Eye (tissue), 1 donor: ENCODE measurements at regions not wholly inside any gene's neighbourhood (a gene's known extent, or its start where the extent isn't known, plus 50 kb on each side); places are given as distances from the start of the nearest gene placed in this dataset.

Source experiments
- DNase-seq: peaks from one replicate; pipeline ENCODE4 v3.0.0-alpha.2; 2015

DNA sequence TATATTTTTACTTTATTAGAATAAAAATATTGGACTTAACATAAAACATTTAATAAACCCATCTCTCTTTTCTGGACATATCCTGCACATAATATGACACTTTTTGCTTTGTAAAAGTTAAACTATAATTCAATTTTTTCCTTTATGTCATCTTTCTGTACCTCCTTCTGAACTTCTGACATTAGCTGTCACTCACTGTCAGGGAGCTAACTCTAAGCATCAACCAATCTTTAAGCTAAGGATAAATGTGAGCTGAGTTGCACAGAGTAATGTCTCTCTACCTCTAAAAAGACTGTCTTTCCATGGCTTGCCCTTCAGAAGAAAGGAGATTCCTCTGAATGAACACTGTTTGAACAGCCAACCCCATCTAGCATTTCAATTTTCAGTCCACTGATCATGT, 948.6 kb upstream of the CHAC2 start:
- DNase-seq, result no peak

DNA sequence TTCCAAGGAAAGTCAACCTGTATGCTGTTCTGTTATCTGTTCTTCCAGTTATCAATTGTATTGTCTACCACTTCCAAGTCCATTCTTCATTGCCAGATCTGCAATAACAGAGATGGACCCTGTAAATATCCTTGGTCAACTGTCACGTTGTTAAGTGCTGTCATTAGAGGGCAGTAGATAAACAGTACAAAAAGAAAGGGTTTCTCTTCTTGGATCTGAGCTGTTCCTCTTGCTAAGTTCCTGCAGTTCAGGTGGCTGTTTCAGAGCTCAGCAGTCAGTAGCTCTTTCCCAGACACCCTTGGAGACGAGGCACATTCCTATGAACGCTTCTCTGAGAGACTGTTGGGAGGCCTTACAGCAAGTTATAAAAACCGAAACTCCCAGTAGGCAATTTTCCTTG, 957.1 kb upstream of the CHAC2 start:
- peak; percentile 14 for DNase-seq

DNA sequence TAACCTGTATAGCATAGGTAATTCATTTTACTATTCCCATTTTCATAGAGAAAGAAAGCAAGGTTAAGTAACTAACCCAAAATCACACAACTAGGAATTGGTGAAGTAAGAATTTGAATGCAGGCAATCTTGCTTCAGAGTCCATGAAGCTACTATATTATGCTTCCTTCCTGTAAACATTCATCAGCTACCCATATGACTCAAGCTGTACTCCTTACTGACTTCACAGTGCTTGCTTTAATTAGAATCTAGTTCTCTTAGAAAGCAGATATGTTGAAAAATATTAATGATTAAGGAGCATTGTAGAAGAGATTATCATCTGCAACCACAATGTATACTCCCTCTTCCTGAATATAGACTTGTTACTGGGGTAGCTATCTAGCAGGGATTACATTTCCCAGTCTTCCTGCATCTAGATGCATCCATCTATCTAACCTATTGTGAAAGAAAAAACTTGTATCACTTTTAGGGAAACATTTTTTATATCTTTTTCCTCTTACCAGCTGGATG, 961.6 kb upstream of the CHAC2 start:
- DNase-seq, result no peak

DNA sequence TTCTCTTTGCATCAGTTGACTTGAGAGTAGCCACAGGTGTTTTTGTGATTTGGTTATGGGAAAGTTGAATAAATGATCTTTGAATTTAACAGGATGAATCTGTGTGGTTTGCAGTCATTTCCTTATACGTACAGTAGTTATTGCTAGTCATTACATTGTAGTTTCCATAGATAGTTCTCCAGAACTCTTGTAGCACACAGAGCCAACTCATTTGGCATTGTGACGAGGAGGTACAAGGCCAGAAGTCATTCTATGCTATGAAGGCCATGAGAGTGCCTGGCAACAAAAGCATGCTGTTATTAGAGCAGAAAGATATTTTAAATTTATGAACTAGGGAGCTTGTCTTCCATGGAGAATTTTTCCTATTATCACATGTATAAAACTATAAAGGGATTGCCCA, 973.0 kb upstream of the CHAC2 start:
- DNase-seq, result no peak

DNA sequence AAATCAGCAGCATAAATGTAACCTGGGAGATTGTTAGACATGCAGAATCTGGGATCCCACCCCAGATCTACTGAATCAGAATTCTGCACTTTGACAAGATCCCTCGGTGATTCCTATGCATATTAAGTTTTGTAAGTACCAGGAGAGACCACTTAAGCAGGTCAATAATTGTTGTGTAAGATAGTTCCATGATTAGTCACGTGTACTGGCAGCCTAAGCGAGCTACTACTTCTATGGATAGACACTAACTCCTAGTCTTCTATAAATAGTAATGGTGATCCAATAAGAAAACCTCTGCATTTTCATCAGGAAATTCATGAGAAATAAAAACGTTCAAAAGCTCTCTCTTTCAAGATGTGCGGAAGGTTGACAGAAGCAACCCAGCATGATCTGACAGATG, 988.2 kb upstream of the CHAC2 start:
- no peak for DNase-seq

DNA sequence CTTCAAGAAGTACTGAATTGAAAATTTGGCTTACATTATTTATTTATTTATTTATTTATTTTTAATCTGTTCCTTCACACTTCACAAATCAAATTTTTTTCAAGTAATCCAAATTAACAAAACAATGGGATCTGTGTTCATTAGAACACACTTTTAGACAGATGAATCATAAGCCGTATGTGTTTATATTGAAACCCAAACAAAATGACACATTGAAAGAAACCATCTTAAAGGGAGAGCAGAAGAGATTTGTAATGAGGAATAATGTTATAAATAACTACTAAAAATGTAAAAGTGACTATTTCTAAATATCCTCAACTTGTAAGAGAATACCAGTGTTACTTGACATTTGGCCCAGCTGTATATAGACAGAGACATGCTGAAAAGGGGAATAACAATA, 991.0 kb upstream of the CHAC2 start:
- no peak for DNase-seq

DNA sequence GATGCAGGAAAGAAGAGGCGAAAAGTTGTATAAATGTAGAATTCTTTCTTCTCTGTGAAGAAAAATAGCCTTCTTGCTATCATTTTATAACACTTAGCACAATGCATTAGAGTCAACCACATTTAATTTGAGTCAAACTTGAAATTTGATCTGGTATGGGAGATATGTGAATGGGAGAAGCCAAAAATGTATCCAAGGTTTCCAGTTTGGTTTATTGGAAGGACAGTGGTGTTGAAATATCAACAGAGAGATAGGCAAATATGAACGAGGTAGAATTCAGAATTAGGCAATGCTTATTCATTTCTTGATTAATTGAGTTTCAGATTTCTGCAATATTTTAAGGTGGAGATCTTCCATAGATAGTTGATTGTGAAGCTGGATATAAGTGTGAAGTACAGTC, 991.9 kb upstream of the CHAC2 start:
- DNase-seq, result no peak

DNA sequence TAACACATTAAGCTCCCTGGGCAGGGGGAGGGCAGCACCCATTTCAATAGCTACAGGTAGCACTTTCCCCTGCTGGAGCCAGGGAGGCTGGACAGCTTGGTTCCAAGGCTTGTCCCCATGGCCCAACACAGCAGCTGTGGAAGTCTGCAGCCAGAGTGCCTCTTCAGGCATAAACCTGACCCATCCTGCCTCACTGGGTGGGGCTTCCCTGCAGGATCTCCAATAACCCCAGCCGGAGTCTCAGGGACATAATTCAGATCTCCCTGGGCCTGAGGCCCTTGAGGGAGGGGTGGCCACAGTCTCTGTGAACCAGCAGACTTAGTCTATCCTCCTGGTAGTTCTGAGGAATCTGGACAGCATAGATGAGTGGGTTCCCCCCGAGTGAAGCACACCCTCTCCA, 1001.9 kb upstream of the CHAC2 start:
- DNase-seq, result no peak

DNA sequence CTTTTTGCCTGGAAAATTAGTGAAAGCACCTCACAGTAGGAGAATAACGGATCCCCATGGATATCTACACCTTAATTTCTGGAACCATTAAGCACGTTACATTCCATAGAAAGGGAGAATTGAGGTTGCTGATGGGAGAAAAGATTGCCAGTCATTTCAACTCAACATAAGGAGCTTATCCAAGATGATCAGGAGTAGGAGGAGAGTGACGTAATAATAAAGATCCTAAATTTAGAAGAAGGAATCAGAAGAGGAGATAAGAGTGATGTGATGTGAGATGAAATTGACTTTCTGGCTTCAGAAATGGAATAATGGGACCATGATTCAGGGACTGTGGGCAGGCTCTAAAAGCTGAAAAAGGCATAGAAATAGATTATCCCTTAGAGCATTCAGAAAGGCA, 1017.8 kb upstream of the CHAC2 start:
- DNase-seq, result no peak

DNA sequence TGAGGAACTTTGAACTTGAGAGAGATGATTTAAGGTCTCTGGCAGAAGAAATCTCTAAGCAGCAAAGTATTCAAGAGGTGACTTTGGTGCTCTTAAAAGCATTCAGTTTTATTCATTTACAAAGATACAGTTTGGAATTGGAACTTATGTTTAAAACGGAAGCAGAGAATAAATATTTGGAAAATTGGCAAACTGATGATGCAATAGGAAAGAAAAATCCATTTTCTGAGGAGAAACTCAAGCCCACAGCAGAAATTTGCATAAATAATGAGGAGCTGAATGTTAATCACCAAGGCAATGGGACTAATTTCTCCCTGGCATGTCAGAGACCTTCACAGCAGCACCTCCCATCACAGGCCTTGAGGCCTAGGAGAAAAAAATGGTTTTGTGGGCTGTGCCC, 1022.5 kb upstream of the CHAC2 start:
- DNase-seq, result no peak

DNA sequence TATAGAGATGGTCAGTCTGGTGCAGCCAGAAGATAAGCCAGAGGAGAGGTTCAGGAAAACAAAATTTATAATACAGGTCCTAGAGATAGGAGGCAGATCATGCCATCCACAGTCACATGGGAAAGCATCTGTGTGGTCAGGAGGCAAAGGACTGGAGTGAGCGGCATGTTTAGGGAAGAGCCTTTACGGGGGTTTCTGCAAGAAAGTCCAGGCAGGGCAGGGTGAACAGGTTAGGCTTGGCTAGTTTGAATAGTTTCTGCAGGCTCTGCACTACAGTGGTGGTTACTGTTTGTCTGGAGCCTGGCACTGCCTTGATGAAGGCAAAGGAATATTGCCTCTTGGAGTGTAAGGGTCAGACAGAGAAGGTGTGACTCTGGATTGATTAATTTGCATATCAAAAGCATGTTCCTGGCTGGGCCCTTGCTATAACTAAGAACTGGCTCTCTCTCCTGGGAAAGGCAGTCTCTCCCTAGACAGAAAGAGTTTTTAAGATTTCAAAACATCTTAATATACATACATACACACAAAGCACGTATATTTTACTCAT, 1034.7 kb upstream of the CHAC2 start:
- DNase-seq, result no peak

DNA sequence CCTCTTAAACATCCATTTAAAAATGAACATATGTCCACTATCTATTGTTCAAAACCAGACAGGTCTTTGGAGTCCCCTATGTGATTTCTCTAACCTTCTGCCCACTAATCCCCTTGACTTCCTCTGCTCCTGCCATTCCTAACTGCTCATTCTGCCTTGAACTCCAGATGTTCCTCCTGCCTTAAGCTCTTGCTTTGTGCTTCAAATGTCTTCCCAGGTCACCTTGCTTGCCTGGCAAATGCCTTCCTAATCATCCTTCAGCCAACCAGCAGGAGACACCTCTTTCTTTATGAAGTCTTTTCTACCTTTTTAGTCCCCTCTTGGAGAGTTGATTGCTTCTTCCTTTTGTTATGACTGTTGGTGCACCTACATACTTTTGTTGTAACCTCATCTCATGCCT, 1043.0 kb upstream of the CHAC2 start:
- no peak for DNase-seq

DNA sequence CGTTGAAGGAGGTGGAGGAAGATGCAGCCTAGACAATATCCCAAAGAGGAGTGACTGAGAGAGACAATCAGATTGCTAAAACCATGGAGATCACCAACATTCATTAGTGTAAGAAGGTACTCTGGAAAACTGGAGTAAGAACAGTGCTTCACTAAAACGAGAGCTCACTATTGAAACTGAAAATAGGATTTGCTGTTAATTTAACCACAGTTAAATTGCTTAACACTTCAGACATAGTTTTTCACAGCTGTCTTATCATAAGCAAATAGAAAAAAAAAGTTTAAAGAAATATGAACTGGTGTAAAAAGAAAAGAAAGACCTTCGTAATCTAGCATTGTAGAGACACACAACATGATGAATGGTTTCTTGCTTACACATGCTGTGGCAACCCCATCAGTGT, 1049.8 kb upstream of the CHAC2 start:
- DNase-seq, result no peak

DNA sequence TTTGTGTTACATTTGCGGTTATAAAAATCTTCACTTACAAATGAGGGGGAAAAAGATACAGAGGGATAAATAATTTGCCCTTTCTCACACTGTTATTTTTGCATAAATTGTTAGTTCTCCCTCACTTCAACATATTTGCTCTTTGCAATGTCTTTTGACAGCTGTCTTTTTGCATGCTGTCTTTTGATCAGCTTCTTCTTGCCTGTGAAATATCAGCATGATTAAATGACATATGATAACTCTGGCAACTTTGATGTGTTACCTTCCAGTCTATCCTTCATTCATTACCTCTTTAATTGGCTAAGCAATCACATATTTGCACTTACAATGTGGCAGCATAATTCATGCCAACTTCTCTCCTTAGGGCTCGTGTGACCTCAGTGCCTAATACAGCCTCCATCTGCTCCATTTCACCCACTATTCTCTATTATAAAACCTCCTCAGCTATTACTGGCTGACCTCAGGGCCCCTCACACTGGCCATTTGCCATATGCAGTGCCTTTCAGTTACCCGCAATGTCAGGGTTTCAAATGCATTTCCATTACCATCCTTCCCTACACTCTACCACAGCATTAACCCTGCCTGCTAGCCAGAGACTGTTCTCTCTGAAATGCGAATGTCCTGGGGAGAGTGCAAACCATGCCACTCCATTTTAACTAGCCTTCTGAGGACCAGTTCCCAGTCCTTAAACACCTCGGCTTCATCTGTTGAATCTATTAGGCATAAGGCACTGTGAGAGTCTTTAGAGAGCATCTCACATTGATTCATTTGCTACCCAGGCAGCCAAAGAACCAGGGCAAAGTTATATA, 1056.6 kb upstream of the CHAC2 start:
- no peak for DNase-seq

DNA sequence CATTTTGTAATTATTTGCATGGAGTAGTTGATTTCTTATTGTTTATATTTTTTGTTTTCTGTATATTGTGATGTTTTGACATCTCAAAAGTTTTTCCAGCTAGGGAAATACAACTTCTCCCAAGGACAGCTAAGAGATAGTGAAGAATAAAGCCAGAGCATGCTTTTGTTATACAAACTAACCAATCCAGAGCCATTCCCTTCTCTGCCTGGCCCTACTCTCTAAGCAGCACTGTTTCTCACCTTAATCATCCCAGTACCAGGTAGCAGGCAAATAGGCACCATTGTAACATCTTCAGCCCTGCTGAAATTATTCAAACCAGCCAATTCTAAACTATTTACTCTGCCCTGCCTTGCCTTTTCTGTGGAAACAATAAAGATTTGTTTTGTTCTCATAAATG, 1063.4 kb upstream of the CHAC2 start:
- no peak for DNase-seq

DNA sequence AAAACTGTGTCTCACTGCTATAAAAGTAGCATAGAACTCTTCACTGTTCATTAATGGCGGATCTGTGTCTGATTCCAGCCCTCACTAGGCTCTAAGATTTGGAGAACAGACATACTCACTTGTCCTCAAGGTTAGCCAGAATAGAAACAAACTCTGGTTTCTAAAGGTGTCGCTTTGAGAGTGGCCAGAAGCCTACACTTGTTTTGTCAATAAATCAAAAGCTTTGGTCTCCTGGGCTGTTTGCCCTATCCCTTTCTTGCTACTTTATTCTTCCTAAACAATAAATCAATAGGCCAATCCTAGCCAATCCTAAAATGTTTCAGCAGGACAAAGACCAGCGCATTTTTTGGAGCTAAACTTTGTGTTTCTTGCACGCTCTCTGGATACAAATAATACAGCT, 1064.6 kb upstream of the CHAC2 start:
- DNase-seq, result no peak

DNA sequence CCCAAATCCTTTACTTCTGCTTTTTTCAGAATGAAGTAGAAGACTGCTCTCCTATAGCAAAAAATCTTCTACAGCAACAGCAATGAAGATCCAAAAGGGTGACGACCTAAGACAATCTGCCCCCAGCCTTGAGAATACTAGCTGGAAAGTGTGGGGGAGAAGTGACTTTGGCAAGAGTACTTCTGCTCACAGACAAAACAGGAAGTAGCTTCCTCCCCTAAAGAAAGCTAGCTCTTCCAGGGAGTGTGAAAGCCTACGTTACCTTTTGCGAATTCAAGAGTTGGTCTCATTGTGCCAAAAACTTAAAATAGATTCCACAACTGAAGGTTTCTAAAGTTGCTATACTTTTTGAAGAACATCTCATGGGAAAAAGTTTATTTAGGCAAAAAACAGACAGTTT, 1069.2 kb upstream of the CHAC2 start:
- no peak for DNase-seq

DNA sequence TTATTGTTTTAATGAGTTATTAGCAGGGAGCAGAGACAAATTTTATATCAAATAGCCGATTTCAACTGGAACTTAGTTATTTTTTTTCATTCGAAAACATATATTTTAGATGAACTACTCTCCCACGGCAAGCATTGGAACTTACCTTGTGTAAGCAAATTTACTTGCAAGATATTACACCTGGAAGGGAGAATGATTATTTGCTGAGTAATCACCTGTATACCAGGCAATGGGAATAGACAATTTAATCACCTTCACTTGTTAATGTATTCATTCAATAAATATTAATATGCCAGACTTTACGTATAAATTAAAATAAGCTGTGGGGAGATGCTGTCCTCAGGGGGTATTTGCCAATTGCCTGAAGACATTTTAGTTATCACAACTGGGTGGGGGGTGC, 1069.9 kb upstream of the CHAC2 start:
- no peak for DNase-seq

DNA sequence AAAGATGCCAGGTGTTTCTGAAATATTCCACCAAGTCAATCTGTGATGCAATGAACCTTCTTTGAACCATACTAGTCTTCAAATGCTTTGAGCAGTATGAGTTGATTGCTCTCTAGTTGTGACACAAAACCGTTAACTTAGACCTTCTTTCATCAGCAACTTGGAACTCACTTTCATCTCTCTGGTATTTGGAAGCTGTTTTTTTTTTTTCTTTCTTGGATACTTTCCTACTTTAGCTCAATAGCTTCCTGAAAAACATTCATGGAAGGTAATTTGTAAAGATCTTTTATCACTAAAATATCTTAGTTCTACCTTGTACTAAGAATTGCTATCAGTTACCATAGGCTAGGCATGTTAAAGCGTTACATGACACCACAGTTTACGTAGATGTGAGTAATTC, 1071.9 kb upstream of the CHAC2 start:
- DNase-seq, result no peak

DNA sequence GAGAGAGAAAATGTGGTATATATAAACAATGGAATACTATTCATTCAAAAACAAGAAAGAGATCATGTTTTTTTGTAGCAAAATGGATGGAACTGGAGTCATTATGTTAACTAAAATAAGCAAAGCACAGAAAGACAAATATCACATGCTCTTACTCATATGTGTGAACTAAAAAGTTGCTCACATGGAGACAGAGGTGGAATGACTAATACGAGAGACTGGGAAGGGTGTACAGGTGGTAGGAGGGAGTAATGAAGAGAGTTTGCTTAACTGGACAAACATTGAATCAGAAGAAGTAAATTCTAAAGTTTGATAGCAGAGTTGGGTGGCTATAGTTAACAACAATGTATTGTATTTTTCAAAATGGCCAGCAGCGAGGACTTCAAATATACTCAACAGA, 1080.7 kb upstream of the CHAC2 start:
- no peak for DNase-seq

DNA sequence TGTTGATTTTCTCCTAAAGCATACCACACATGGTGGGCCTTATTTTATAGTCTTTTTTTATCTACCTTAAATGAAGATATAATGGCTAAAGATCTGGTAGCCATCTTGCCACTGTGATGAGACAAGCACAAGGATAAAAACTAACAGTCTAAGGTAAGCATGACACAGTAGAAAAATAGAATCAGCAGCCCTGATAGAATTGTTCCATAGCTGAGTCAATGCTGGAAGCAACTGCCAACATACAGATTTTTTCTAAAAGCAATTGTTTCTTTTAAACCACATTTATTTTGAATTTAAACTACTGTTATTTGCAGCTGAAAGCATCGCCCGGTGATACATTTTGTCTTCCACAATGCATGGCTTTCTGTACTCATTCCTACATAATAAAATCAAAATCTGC, 1091.5 kb upstream of the CHAC2 start:
- DNase-seq, result no peak

DNA sequence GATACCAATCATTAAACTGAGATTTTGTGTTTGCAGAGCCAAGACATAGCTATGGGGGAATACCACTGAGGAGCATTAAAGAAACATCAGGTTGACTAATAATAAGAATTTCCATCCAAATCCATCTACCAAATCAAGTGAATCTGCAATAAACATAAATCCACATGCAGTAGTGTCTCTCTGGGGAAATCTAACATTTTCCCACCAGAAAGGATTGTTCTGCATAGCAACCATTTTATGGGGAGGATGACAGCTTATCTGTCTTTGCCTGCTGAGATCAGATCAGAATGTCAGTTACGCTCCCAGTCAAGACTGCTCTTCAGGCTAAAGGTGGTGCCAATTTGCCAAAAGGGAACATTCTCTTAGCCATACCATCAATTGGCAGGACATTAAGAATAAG, 1098.9 kb upstream of the CHAC2 start:
- DNase-seq, result peak; percentile 19

DNA sequence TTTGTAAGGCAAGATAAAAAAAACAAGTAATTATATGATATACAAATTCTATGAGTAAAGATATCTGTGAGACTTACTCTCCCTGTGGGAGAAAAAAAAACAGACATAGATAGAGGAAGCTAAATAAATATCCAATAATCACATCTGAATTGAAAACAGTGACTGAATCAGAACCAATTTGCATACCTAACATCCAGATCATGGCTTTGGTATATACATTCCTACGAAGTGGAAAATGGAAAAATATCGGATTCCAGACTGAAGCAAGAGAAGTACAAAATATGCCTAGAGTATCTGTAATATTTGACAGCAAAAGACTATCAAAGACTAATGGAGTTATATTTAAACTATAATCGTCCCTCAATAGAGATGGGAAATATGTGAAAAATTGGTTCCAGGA, 1108.1 kb upstream of the CHAC2 start:
- no peak for DNase-seq

DNA sequence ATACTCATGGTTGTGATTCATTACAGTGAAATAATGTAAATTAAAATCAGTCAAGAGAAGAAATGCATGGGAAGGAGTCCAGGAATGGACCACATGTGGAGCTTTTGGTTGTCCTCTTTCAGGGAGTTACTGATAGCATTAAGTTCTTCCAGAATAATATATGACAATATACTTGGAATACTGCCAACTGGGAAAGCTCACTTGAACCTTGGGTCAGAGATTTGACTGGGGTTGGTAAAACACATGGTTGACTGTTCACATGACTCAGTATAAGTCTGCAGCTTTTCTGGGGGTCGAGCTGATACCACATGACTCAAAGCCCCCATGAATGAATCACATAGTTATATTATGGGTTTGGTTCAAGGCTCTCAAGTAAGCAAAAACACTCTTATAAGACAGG, 1109.0 kb upstream of the CHAC2 start:
- no peak for DNase-seq

DNA sequence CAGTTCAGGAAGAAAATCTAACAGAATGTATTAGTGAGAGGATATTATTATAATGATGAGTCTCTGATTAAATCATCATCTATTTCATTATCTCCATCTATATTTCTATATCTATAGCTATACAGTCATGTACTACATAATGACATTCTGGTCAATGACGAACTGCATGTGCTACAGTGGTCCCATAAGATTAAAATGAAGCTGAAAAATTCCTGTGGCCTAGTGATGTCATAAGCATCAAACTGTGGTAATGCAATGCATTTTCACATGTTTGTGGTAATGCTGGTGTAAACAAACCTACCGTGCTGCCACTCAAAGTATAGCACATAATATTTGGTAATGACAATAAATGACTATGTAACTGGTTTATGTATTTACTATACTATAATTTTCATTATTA, 1127.9 kb upstream of the CHAC2 start:
- DNase-seq, result no peak
